UCSD-AML1 (cell line): ENCODE measurements at regions not wholly inside any gene's neighbourhood (a gene's known extent, or its start where the extent isn't known, plus 50 kb on each side); places are given as distances from the start of the nearest gene placed in this dataset.
"Not testable (repeated sequence)": the region's sequence is repeated elsewhere in the genome, so short reads cannot be mapped to it uniquely, and the experiment has no call there.

Experiments
- DNase-seq: peaks from one replicate; lab custom pipeline; 2025; ENCODE audit not compliant: unreplicated experiment; lab: John Stamatoyannopoulos, UW

DNA sequence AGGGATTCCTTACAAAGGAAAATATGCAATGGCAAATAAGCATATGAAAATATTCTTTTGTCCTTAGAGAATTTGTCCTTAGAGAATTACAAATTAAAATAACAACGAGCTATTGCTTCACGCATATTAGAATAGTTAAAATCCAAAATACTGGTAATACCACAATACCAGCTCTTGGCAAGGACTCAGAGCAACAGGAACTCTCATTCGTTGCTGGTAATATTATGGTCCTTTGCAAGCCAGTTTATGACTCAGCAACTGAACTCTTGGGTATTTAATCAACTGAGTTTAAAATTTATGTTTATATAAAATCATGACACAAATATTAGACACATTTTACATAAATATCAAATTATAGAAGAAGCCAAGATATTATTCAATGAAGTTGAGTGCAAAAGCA lies 1730.4 kb downstream of the SI start:
- DNase-seq = no peak

DNA sequence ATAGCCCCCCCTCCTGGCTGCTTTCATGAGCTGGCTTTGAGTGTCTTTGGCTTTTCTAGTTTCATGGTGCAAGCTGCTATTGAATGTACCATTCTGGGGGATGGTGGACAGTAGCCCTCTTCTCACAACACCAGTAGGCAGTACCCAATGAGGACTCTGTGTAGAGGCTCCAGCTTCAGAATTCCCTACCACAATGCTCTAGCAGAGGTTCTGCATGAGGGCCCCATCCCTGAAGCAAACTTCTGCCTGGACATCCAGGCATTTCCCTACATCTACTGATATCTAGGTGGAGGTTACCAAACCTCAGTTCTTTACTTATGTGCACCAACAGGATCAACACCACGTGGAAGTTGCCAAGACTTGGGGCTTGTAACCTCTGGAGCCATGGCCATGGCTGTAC lies 1742.9 kb downstream of the SI start:
- no peak for DNase-seq

DNA sequence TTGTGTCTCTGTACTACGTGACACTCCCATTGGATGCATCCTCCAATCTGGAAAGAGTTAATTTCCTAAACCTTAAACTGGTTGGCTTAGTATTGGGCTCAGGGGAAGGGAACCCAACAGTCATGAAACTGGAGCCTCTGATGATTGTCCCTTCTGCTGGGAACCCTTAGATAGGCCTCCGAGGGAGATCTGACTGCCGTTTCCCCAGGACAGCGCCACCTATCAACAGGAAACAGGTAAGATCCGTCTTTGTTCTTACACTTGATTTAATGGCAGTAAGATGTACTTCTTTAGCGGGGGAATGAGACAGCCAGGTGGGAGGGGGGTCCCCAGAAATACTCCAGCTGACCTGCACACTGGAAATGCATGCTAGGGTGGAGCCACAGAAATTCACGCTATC lies 1749.6 kb downstream of the SI start:
- no peak for DNase-seq

DNA sequence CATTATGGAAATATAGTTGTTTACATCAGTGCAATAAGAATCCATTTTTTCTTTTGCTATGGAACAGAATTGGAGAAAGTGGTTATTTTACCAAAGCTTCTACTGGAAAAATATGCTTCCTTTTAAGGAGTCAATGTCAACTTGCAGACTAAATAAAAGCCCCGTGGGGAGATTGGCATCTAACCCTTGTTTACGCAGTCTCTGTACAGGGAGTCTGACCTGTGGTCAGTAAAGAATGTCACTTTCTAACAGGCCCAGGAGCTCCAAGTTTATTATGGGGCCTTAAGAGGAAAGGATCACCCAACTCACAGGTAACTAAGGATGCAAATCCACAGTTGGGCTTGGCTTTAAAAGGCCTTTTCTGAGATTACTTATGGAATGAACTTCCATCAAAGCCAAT lies 1751.2 kb downstream of the SI start:
- DNase-seq = no peak

DNA sequence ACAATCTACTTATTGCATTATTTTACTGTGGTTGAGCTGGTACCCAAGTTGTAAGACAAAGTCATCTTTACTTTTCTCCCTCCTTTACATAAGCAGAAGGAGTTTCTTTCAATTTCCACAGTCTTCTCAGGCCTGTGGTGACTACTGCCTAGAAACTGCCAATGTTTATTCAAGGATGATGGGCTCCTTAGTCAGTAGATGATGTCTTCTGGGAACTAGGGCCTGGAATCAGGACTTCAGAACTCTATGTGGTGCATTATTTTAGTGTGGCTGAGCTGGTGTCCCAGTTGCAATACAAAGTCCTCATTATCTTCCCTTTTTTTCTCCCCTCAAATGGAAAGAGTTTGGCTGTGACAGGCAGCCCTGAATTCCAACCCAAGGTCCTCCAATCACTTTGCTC lies 1762.5 kb downstream of the SI start:
- no peak for DNase-seq

DNA sequence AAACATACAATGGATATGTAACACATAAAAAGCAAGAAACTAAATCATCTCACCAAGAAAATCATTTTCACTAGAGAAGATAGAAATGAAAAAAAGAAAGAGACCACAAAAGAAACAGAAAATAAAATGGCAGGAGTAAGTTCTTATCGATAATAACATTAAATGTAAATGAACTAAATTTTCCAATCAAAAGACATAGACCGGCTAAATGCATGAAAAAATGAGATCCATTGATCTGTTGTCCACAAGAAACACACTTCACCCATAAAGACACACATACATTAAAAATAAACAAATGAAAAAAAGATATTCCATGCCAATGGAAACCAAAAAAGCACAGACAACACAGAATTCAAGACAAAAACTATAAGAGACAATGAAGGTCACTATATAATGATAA lies 1771.9 kb downstream of the SI start:
- no peak for DNase-seq

DNA sequence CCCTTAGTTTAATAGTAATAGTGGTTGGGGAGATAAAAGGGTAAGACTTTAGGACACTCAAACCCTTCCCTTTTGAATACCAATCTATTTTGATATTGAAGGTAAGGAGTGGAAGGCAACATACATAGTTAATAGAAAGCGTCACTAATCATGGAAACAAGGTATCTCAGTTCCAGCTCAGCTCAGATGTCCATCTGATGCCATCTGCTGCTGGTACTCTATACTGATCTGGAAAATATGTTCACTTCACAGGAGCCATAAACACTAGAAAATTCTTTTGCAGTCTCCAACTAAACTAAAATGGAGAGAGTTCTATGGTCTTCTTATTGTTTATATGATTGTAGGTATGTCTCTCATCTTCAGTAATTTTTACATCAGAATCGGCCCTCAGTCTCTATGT lies 1777.1 kb downstream of the OTOL1 start:
- DNase-seq = no peak

DNA sequence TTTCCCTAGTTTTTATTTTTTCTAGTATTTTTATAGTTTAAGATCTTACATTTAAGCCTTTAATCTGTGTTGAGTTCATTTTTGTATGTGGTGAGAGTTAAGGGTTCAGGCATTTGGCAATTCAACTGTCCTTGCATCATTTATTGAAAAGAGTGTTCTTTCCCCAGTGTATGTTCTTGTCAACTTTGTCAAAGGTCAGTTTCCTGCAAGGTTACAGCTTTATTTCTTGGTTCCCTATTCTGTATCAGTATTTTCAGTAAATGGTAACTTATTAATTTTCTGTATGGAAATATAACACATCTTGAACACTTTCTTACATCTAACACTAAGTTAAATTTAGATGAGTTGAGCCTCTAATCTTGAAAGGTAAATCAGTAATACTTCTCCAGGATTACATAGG lies 1770.1 kb downstream of the OTOL1 start:
- no peak for DNase-seq

DNA sequence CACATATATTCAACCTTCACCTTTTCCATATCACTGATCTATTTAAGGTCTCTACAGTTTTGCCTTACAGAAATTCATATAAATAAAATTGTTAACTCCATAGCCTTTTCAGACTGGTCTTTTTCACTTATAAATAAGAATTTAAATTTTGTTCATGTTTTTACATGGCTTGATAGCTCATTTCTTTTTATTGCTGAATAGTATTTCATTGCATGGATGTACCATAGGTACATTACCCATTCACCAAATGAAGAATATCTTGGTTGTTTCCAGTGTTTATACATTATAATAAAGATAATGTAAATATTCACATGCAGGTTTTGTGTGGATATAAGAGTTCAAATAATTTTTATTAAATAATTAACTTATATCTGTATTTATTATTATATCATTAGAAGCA lies 1765.0 kb downstream of the OTOL1 start:
- no peak for DNase-seq

DNA sequence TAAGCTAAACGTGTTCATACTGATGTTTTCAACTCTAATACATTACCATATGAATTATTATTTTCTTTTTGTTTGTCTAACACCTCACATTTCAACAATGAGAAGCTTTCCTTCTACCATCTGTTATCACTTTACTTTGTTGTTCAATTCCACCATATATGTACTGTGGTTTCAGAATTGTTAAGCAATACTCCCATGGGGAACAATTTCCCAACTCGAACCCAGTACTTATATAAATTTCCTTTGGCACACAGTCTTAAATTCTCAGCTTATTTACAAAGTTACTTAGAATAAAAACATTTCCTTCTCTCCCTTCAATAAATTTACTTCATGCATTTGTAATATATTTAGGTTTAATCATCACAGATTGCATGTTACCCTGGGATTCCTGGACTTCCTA lies 1764.4 kb downstream of the OTOL1 start:
- no peak for DNase-seq

DNA sequence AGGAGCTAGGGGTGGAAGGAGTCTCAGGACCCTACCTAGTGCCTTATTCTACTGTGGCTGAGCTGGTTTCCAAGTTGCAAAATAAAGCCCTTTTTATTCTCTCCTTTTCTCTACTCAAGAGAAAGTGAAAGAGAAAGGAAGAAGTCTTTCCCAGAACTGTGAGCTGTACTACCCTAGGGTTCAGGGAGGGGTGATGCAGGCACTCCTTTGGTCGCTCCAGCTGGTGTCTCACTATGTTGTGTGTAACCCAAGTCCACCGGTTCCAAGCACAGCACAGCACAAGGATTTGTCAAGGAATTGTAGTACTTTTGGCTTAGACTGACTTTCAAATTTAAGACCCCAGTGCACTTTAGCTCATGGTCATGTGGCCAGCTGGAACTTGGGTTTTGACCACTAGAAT lies 1721.7 kb downstream of the OTOL1 start:
- DNase-seq = no peak

DNA sequence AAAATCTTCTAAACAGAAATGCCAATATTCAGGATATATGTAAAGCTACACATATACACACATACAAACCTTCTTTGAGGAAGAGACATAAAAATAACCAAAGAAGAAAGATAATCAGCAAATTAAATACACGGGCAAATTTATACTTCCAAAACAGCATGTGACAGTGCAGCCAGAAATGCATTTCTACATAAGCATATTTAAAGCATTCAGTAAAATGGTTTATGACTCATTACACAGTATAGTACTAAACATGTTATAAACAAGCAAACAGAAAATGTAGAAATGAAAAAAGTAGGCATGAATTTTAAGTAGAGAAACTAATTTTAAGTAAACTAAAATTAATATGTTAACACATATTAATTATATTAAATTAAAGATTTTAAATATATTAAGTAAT lies 1717.2 kb downstream of the OTOL1 start:
- DNase-seq = no peak

DNA sequence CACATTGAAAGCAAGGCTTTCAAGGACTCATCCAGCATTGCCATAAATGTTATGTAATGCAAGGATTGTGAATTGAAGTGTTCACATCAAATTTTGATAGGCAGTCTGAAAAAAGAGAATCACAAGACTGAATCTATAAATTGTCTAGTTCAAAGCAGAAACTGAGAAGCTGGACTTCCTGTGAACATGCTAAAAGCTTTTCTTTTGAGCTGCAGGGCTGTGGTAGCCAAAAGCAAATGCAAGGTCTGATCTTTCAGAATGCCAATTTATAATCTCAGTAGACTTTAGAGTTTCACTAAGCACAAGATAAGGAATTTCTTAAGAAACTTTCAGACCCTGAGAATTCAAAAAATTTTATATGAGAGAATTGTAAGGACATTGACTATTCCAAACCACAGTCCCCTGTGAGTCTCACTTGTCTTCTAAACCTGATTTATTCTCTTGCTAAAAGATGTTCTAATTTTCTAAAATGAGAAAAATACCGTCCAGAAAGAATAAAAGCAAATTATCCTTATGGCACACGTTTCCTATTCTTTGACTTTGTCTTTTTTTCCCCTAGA lies 1700.3 kb downstream of the OTOL1 start:
- no peak for DNase-seq

DNA sequence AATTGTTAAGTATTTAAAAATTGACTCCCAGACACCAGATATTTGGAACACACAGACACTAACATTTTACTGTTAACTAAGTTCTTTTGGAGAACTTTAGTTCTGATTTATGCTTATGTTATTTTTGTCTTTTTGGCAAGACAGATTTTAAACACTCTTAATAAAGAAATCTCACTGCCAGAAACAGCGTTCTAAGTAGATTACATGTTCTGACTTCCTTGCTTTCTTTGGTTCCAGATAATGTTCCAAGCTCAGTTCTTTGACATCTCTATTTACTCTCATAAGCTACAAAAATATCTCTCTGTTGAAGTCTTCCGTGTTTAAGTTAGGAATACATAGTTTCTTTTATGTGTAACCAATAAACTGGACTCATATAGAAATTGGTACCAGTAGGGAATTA lies 1699.6 kb downstream of the OTOL1 start:
- no peak for DNase-seq

DNA sequence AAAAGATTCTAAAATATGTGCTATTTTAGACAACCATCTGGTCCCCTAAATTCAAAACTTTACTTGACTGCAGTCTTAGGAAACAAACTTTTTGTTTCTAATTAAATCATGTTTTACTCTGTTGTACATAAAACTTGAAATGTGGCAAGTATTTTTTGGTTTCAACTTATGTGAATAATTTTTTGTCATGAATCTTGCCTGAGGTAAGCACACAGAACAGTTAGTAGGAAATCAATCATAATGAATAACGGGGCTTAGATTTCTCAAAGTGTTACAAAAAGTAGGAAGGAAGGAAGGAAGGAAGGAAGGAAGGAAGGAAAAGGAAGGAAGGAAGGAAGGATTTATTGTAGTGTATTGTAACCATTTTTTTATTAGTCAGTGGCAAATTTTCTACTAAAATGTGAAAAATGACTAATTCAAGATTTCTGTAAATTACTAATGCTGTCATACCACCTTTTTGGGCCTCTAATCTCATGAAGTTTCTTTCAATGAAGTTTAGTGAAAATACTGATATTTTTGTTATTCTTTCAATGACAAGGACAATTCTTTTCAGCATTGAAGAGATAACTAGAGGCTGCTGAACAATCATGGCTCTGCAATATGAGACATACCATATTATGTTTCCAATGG lies 1689.2 kb downstream of the OTOL1 start:
- no peak for DNase-seq

DNA sequence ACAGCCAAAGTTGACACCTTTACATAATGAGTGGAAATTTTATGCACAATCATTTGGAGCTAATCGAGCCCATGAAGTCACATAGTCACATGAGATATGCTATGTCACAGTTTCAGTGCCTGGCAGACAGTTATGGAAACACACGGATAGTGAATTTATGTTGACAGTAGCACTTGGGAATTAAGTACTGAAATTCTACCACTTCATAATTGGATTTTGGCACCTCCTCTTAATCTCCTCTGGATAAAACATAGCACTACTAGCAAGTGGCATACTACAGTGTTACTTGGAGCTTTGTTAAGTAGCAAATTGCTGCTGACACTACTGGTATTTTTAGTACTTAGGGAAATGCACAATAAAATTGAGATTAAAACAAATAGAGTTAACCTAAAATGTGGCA lies 1679.4 kb downstream of the OTOL1 start:
- DNase-seq = no peak

DNA sequence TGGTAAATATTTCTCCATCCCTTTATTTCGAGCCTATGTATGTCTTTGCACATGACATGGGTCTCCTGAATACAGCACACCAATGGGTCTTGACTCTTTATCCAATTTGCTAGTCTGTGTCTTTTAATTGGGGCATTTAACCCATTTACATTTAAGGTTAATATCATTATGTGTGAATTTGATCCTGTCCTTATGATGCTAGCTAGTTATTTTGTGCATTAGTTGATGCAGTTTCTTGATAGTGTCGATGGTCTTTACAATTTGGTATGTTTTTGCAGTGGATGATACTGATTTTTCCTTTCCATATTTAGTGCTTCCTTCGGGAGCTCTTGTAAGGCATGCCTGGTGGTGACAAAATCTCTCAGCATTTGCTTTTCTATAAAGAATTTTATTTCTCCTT lies 1675.9 kb downstream of the OTOL1 start:
- not testable (repeated sequence) for DNase-seq

DNA sequence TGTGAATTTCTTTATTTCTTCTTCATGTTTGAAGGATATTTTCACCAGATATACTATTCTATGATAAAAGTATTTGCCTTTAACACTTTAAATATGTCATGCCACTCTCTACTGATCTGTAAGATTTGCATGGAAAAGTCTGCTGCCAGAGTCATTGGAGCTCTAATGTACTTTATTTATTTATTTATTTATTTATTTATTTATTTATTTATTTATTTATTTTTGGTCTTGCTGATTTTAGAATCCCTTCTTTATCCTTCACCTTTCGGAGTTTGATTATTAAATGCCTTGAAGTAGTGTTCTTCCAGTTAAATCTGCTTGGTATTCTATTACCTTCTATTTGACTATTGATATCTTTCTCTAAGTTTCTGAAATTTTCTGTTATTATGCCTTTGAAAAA lies 1669.6 kb downstream of the OTOL1 start:
- DNase-seq = no peak

DNA sequence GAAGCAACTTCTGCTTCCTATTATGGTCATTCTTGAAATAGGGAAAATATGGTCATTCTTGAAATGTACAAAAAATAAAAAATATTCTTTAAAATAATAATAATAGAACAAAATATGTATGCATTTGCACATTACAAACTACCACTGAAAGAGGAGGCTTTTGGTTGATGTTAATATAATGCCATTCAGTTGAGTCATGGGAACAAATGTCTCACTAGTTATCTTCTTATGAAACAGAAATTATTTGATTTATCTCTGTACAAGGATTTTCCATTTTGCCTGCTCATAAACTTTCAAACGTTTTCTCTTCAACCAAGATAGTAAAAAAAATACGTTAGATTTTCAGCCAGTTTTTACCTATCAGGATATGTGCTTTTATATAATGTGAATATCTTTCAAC lies 1662.7 kb downstream of the OTOL1 start:
- DNase-seq = no peak

DNA sequence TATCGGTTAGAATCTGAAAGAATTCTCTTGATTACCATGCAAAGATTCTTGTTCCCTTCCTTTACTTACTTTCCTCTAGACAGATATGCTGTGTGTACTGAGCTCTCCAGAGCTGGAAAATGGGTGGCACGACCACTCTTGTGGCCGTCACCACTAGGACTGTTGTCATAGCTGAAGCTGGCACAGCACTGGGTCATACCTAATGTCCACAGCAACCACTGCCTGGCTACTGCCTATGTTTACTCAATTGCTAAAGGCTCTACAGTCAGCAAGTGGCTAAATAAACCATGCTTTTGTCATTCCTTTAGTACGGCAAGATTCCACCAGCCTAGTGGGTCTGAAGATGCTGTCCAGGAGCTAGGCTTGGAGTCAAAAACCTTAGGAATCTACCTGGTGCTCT lies 1643.0 kb downstream of the OTOL1 start:
- no peak for DNase-seq

DNA sequence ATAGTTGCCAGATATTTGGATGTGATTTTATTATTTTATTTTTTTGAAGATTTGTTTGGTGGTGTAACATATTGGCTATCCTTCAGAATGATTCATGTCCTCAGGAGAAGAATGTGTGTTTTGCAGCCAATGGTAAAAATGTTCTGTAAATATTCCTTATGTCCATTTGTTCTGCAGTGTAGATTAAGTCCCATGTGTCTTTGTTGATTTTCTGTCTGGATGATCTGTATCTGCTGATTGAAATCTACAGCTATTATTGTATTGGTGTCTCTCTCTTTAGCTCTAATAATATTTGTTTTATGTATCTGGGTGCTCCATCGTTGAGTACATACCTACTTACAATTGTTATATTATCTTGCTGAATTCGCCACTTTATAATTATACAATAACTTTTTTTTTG lies 1641.7 kb downstream of the OTOL1 start:
- no peak for DNase-seq

DNA sequence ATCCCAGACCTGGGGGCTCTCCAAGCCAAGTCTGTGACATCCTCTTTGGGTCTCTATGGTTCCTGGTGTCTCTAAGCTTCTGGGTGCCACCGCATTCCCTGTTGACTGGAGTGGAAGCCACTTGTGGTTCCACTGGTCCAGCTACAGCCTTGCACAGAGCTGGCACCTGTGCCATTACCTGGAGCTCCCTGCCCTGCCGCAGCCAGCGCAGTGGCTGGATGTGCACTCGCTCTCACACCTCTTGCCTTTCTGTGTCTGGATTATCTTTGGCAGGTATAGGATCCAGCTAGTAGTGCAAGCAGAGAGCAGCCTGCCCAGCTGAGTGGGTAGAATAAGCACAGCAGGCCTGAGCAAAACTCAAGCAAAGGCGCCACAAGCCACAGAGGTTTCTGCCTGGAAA lies 1635.5 kb downstream of the OTOL1 start:
- DNase-seq = no peak

DNA sequence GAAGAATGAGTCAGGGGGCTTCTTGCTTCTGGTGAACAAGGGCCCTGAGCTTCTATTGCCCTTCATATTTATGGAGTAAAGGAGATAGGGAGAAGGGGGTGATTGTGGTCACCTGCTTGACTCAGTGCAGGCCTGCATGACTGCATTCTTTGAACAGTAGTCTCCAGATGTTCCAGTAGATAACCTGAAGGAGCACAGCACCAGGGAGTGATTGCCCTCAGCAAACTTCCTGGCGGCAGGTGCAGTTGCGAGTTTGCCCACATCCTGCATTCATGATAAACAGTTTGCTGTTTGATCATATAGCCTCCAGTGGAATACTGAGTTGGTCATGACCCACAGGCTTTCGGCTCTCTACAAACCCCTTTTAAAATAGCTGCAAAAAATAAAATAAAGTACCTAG lies 1632.7 kb downstream of the OTOL1 start:
- DNase-seq = no peak

DNA sequence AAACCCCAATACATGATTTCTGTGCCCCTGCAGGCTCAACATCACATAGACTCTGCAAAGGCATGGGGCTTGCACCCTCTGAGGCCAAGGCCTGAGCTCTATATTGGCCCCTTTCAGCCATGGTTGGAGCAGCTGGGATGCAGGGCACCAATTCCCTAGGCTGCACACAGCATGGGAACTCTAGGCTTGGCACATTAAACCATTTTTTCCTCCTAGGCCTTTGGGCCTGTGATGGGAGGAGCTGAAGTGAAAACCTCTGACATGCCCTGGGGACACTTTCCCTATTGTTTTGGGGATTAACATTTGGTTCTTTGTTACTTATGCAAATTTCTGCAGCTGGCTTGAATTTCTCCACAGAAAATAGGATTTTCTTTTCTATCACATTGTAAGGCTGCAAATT lies 1629.5 kb downstream of the OTOL1 start:
- DNase-seq = no peak
